HG02852 (cell line): ENCODE measurements at regions not wholly inside any gene's neighbourhood (a gene's known extent, or its start where the extent isn't known, plus 50 kb on each side); places are given as distances from the start of the nearest gene placed in this dataset.
A peak's percentile ranks its signal among the peaks of the same experiment; 100 is the strongest.
"Not testable (repeated sequence)": the region's sequence is repeated elsewhere in the genome, so short reads cannot be mapped to it uniquely, and the experiment has no call there.

Source experiments
- ATAC-seq: cut with Tn5 transposase; IDR thresholded peaks from one replicate; pipeline ENCODE4 v1.9.1; 2021; ENCODE audit warnings: mild to moderate bottlenecking, moderate library complexity; ENCODE audit not compliant: unreplicated experiment

DNA sequence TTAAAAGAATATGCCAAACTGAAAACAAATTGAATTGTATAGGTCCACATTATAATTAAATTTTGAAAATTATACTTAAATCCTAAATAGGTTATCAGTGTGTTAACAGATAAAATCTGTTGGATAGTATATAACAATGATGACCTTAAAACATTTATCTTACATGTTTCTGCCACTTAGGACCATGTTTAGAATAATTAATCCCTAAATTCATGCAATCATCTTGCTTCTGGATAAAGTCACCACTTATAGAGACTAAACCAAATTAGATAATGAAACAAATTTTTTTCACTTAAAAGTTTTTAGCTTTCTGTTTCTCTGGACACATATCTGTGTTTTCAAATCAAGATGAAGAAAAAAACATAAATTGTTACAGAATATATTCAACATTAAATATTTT is 511.7 kb upstream of the MIR17HG start:
- ATAC-seq: no peak

DNA sequence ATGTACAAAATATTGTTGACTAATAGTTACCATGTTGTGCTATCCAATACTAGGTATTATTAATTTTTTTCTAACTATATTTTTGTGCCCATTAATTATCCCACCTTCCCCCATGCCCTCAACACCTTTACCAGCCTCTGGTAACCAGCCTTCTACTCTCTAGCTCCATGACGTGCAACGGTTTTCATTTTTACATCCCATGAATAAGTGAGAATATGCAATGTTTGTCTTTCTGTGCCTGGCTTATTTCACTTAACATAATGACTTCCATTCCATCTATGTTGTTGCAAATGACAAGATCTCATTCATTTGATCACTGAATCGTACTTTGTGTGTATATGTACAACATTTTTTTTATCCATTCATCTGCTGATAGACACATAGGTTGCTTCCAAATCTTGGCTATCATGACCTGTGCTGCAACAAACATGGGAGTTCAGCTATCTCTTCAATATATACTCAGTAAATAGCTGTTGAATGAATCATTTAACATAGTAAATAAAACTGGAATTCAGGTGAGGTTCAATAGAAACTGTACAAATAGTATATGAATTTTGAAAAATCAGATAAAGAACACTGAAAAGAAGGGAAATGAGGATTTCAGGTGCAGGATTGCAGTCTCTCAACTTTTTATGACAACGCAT is 509.0 kb upstream of the MIR17HG start:
- no peak for ATAC-seq

DNA sequence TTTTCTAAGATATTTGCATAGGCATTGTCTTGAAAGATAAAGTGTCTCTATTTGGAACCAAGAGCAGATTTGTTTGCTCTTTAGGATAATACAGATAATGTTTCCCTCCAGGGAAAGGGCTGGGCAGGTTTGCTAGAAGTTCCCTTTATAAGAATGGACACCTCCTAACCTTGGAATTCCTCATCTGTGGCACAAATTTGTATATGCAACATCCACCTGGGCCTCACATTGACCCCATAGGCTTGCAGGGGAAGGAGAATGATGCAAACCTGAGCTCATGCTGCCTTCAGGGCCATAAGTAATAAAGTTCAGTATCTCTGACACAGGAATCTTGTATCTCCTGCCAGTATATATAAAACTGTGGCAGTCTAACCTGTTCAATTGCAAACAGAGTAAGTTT is 508.4 kb upstream of the MIR17HG start:
- ATAC-seq: no peak

DNA sequence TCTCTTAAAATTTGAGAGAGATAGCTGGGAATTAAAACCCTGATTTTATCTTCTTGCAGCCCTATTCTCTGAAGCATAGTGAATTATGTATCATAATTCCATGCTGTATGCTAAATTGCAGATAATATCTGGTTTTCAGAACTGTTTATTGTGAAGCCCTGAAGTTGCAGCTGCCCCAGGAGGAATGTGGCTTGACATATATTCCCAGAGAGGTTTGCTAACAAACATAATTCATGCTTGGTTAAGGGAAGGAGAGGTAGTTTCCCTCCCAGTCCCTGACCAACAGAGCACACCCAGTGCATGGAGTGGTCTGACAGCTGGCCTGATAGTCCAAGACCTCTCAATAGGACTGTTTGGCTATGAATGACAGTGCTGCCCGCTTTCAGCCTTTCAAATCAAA is 500.6 kb upstream of the MIR17HG start:
- ATAC-seq: no peak

- ATAC-seq: not testable (repeated sequence)
These were observed 493.8 kb upstream of the MIR17HG start for GRCh38 chr13:90853666-90854065.

GRCh38 chr13:90857921-90858320 is 489.6 kb upstream of the MIR17HG start:
- ATAC-seq: peak; percentile 72

GRCh38 chr13:90866006-90866405 is 481.5 kb upstream of the MIR17HG start:
- ATAC-seq: no peak

GRCh38 chr13:90867336-90867683 is 480.2 kb upstream of the MIR17HG start:
- peak; percentile 97 for ATAC-seq

GRCh38 chr13:90868321-90868920 is 479.1 kb upstream of the MIR17HG start:
- ATAC-seq: no peak

- no peak for ATAC-seq
These were observed 477.9 kb upstream of the MIR17HG start for GRCh38 chr13:90869580-90869979.

GRCh38 chr13:90872491-90873025 is 474.9 kb upstream of the MIR17HG start:
- ATAC-seq: no peak

GRCh38 chr13:90880790-90881189 is 466.7 kb upstream of the MIR17HG start:
- ATAC-seq: no peak

DNA sequence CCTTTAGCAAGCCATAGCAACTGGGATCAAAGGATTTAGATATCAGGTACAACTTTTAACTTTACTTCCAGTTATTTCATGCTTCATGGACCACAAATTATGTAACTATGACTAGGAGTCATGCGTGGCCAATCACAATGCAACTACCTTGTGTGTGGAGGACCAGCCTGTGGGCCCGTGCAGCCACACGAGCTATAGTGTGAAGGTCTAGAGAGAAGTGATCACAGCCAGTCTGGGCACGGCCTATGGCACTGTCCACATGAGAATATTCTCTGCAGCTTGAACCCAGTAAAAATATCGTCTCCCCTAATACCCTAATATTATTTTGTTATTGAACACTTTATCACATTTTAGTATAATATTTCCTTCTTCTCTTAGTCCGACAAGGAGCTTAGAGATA is 464.9 kb upstream of the MIR17HG start:
- no peak for ATAC-seq

GRCh38 chr13:90883592-90883991 is 463.9 kb upstream of the MIR17HG start:
- no peak for ATAC-seq

DNA sequence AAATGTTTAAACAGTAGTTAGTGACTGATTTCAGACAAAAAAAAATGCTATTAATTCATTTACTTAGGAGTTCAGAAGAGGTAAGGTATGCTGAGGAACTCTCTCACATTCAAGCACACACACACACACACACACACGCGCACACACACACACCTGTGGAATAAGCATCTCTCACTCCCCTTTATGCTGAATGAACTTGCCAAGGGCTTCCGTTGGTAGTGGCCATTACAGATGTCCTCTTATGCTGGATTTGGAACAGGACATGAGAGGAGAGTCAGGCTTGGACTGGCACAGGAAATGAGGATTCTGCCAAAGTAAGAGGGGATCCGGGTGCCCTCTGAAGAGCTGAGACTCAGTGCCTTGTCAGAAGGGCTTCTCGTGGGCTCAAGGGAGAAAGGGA is 463.4 kb upstream of the MIR17HG start:
- no peak for ATAC-seq

- no peak for ATAC-seq
These were observed 457.3 kb upstream of the MIR17HG start for GRCh38 chr13:90889906-90890834.

GRCh38 chr13:90891329-90891728 is 456.2 kb upstream of the MIR17HG start:
- no peak for ATAC-seq

- not testable (repeated sequence) for ATAC-seq
These were observed 454.3 kb upstream of the MIR17HG start for GRCh38 chr13:90893199-90893598.

DNA sequence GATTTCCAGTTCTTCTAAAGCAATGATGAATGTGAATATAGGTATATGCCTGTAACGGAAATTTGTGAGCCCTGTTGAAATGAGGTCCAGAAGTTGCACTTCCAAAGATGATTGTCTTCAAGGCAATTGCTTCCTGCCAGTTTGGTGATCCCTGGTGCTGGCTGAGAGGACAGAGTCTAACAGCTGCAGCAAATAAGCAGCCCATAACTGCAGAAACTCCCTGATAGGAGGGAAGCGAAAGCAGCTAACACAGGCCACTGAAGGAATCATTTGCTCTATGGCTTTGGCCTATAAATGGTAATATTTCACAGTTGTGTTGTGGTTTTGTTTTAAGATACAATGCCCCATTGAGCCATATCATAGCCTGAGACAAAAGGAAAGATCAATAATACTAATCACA is 451.5 kb upstream of the MIR17HG start:
- no peak for ATAC-seq

DNA sequence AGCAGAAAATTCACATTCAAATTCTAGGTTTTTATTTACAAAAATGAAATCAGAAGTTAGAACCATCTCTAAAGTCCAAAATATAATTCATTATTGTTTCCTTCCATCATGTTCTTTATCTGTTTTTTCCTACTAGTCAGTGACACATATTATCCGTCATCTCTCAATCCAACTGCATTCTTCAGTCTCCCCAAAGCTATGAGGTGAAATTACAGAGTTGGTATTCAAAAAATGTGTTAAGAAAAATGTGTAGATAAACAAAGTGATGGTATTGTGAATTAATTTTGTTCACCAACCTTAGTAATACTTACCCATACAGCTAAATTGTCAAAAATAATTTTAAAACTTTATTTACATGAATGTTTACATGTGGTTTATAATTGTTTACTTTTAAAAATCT is 448.7 kb upstream of the MIR17HG start:
- no peak for ATAC-seq

GRCh38 chr13:90899416-90899815 is 448.1 kb upstream of the MIR17HG start:
- no peak for ATAC-seq

- no peak for ATAC-seq
These were observed 445.2 kb upstream of the MIR17HG start for GRCh38 chr13:90902255-90902654.
